ENCODE measurements at regions not wholly inside any gene's neighbourhood (a gene's known extent, or its start where the extent isn't known, plus 50 kb on each side); places are given as distances from the start of the nearest gene placed in this dataset.

- no peak for TF ChIP-seq CTCF (IDR thresholded peaks at IDR 0.05; ENCODE audit: insufficient read depth, missing control alignments)
- DNase-seq (ENCODE audit: insufficient read length, low spot score): no peak
Measured at GRCh38 chr17:53186001-53186400, 636.7 kb upstream of the KIF2B start.

GRCh38 chr17:53176629-53177028 is 646.1 kb upstream of the KIF2B start:
- FAIRE-seq (no peak), DNase-seq (ENCODE audit: insufficient read length, low spot score) (no peak)
- no peak for TF ChIP-seq CTCF (IDR thresholded peaks at IDR 0.05; ENCODE audit: insufficient read depth, missing control alignments)

More at GRCh38 chr17:53186001-53186400, 636.7 kb upstream of the KIF2B start:
- no peak for FAIRE-seq

GRCh38 chr17:53168413-53168812 is 654.3 kb upstream of the KIF2B start:
- FAIRE-seq (no peak), DNase-seq (ENCODE audit: insufficient read length, low spot score) (no peak)

DNA sequence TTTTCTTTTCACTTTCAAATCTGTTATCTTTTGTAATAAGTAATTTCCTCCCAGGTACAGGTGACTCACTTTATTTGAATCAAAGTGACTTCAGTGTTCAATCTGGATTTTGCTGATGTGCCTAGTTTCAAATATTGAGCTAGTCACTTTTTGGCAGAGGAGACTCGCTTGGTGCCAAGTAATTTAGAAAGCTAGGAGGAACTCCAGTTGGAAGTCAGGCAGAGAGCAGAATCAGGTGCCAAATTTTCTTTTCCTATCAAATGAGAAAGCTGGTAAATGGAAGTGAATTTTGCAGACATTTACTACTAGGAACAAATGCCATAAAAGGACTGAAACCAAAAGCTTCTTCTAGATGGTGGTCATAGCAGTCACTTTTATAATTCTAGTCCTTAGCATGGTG is 656.0 kb upstream of the KIF2B start:
- DNase-seq (ENCODE audit: insufficient read length, low spot score): no peak
- no peak for FAIRE-seq
- TF ChIP-seq CTCF (IDR thresholded peaks at IDR 0.05; ENCODE audit: insufficient read depth, missing control alignments): no peak

More at GRCh38 chr17:53168413-53168812, 654.3 kb upstream of the KIF2B start:
- no peak for TF ChIP-seq CTCF (IDR thresholded peaks at IDR 0.05; ENCODE audit: insufficient read depth, missing control alignments)

DNA sequence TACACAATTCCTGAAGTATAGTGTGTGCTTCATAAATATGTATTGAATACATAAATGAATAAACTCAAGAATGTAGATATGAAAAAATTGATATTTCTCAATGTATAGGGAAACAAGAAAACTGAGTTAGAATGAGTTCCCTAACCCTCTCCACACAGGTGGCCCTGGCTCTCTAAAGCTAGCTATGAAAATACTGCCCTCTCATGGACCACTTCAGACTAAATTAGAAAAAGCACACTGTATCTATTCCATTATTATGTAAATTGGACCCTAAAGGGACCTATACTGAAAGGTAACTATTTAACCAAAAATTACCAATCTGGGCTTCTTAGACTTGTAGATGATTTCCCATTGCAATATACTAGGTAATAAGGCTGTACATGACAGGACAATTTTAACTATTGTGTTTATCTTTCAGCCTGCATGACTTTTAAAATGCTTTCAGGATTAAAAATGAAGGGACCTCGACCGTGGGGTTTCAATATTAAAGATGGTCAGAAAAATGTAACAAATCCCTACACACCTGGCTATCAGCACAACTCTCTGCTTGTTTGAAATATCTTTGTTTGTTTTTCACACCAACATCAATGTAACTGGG is 672.5 kb upstream of the KIF2B start:
- FAIRE-seq (no peak), DNase-seq (ENCODE audit: insufficient read length, low spot score) (no peak)
- TF ChIP-seq CTCF (IDR thresholded peaks at IDR 0.05; ENCODE audit: insufficient read depth, missing control alignments): peak; percentile 55

GRCh38 chr17:53149316-53149715 is 673.4 kb upstream of the KIF2B start:
- FAIRE-seq: no peak
- no peak for DNase-seq (ENCODE audit: insufficient read length, low spot score)
- TF ChIP-seq CTCF (IDR thresholded peaks at IDR 0.05; ENCODE audit: insufficient read depth, missing control alignments): no peak

- FAIRE-seq (no peak), DNase-seq (ENCODE audit: insufficient read length, low spot score) (no peak)
- no peak for TF ChIP-seq CTCF (IDR thresholded peaks at IDR 0.05; ENCODE audit: insufficient read depth, missing control alignments)
Measured at GRCh38 chr17:53148058-53148457, 674.7 kb upstream of the KIF2B start.
